ENCODE measurements at regions not wholly inside any gene's neighbourhood (a gene's known extent, or its start where the extent isn't known, plus 50 kb on each side); places are given as distances from the start of the nearest gene placed in this dataset.
"Not testable (repeated sequence)": the region's sequence is repeated elsewhere in the genome, so short reads cannot be mapped to it uniquely, and the experiment has no call there.

DNA sequence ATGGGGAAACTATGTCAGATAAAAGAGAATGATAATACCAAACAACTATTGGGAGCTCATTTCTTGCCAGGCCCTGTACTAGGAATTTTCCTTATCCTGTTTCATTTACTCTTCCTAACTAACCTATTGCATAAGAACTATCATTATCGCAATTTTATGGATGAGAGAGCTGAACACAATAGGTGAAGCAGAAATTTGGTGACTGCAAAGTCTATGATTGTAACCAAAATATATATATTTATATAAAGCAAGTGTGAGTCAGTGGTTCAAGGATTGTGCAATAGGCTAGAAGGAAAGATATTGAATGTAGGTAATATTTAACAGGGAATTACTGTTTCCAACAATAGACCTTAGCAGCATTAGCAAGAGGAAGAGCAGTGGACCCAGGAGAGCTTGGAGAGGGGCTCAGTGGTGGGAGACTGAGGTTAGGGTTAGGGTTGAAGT is 181.1 kb upstream of the TENT5A start:
- intact Hi-C loops (cut with micrococcal nuclease), result no loop called here
- Histone ChIP-seq H3K27me3 (ENCODE audit: control insufficient read depth, insufficient read depth, low read length) (no peaks in the 10 kb centered on the region), H3K27ac (ENCODE audit: low read length) (no peak overlapping the region), H3K36me3 (ENCODE audit: control insufficient read depth, insufficient read depth, low read length) (no peaks in the 10 kb centered on the region), H3K4me1 (ENCODE audit: control insufficient read depth, insufficient read depth, low read length) (no peaks in the 10 kb centered on the region), H3K9me3 (ENCODE audit: control insufficient read depth, insufficient read depth, low read length) (no peaks in the 10 kb centered on the region), H3K4me3 (ENCODE audit: low read length) (no peak overlapping the region)
- Mint-ChIP-seq H3K27ac (no peak overlapping the region), H3K36me3 (no peaks in the 10 kb centered on the region), H3K9me3 (peaks cover 2 to 8% of the 10 kb centered on the region in 2 donors), H3K4me1 (no peaks in the 10 kb centered on the region), H3K4me3 (no peak overlapping the region), H3K27me3 (ENCODE audit: low read depth in 2 of 2) (no peaks in the 10 kb centered on the region)
- DNase-seq, result no peak
- WGBS (ENCODE audit: insufficient coverage), result no CpG with 5 or more reads among the region's 1 CpG
- ATAC-seq, result no peak
- TF ChIP-seq, protein P1, sequence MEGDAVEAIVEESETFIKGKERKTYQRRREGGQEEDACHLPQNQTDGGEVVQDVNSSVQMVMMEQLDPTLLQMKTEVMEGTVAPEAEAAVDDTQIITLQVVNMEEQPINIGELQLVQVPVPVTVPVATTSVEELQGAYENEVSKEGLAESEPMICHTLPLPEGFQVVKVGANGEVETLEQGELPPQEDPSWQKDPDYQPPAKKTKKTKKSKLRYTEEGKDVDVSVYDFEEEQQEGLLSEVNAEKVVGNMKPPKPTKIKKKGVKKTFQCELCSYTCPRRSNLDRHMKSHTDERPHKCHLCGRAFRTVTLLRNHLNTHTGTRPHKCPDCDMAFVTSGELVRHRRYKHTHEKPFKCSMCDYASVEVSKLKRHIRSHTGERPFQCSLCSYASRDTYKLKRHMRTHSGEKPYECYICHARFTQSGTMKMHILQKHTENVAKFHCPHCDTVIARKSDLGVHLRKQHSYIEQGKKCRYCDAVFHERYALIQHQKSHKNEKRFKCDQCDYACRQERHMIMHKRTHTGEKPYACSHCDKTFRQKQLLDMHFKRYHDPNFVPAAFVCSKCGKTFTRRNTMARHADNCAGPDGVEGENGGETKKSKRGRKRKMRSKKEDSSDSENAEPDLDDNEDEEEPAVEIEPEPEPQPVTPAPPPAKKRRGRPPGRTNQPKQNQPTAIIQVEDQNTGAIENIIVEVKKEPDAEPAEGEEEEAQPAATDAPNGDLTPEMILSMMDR (IDR thresholded peaks at IDR 0.05), result no peak

DNA sequence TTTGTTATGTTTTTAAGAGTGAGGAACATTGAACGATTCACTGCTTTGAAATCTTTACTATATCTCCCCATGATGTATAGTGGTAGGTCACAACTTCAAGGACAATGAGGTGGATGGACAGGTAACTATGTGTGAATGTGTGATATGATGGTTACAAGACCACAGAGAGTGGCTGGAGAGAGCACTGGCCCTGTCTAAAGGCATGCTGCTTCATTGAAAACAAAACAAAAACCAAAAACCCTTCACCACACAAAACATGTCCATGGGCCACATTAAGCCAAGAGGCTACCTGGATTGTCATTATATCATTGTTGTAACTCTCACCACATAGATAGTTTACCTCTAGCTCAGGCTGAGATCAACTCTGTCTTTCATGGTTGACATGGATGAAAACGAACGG is 180.6 kb upstream of the TENT5A start:
- Mint-ChIP-seq H3K27ac (no peak overlapping the region), H3K9me3 (peaks cover 2 to 8% of the 10 kb centered on the region in 2 donors), H3K4me3 (no peak overlapping the region), H3K27me3 (ENCODE audit: low read depth in 2 of 2) (no peaks in the 10 kb centered on the region), H3K4me1 (no peaks in the 10 kb centered on the region), H3K36me3 (no peaks in the 10 kb centered on the region)
- 40% methylated on average over 2 of the region's 3 CpGs for WGBS (ENCODE audit: insufficient coverage)
- DNase-seq, result no peak
- no peaks in the 10 kb centered on the region for H3K9me3 ChIP-seq (ENCODE audit: control insufficient read depth, insufficient read depth, low read length)
- H3K36me3 ChIP-seq (ENCODE audit: control insufficient read depth, insufficient read depth, low read length), result no peaks in the 10 kb centered on the region
- TF ChIP-seq, protein P1 (IDR thresholded peaks at IDR 0.05), result no peak
- no peak for ATAC-seq
- H3K27ac ChIP-seq (ENCODE audit: low read length), result no peak overlapping the region
- H3K4me1 ChIP-seq (ENCODE audit: control insufficient read depth, insufficient read depth, low read length), result no peaks in the 10 kb centered on the region
- no peak overlapping the region for H3K4me3 ChIP-seq (ENCODE audit: low read length)
- no peaks in the 10 kb centered on the region for H3K27me3 ChIP-seq (ENCODE audit: control insufficient read depth, insufficient read depth, low read length)
- intact Hi-C loops (cut with micrococcal nuclease), result no loop called here

DNA sequence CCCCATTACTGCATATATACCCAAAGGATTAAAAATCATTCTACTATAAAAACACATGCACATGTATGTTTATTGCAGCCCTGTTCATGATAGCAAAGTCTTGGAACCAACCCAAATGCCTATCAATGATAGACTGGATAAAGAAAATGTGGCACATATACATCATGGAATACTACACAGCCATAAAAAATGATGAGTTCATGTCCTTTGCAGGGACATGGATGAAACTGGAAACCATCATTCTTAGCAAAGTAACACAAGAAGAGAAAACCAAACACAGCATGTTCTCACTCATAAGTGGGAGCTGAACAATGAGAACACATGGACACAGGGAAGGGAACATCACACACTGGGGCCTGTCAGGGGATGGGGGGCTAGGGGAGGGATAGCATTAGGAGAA is 180.0 kb upstream of the TENT5A start:
- H3K9me3 ChIP-seq (ENCODE audit: control insufficient read depth, insufficient read depth, low read length); H3K4me1 ChIP-seq (ENCODE audit: control insufficient read depth, insufficient read depth, low read length); H3K4me1 Mint-ChIP-seq; DNase-seq; H3K27me3 ChIP-seq (ENCODE audit: control insufficient read depth, insufficient read depth, low read length); H3K36me3 Mint-ChIP-seq; H3K4me3 ChIP-seq (ENCODE audit: low read length); H3K4me3 Mint-ChIP-seq; H3K27ac Mint-ChIP-seq; intact Hi-C loops (cut with micrococcal nuclease); H3K9me3 Mint-ChIP-seq; H3K27me3 Mint-ChIP-seq (ENCODE audit: low read depth in 2 of 2); H3K36me3 ChIP-seq (ENCODE audit: control insufficient read depth, insufficient read depth, low read length); ATAC-seq; H3K27ac ChIP-seq (ENCODE audit: low read length): not testable (repeated sequence)

DNA sequence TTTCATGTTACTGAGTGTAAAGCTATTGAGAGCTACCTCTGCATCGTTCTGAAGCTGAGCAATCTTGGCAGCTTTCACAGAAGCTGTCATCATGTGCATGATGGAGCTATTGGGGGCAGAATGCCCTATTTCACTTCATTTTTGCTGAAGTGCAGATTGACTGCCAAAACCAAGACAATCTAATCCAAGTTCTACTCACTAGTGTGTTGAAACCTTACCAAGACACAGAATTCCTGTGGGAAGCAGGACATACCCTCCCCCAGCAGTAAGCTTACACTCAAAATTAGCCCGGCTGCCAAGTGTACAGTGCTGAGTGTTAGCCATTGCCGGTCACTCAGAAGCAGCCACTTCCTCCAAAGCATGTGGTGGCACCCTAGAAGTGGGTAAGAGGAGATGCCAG is 177.3 kb upstream of the TENT5A start:
- ATAC-seq, result no peak
- no peaks in the 10 kb centered on the region for H3K27me3 Mint-ChIP-seq (ENCODE audit: low read depth in 2 of 2)
- no peaks in the 10 kb centered on the region for H3K36me3 ChIP-seq (ENCODE audit: control insufficient read depth, insufficient read depth, low read length)
- H3K4me1 Mint-ChIP-seq, result no peaks in the 10 kb centered on the region
- no peaks in the 10 kb centered on the region for H3K9me3 ChIP-seq (ENCODE audit: control insufficient read depth, insufficient read depth, low read length)
- no peaks in the 10 kb centered on the region for H3K36me3 Mint-ChIP-seq
- DNase-seq, result no peak
- peaks cover 0 to 6% of the 10 kb centered on the region in 2 donors for H3K9me3 Mint-ChIP-seq
- H3K27me3 ChIP-seq (ENCODE audit: control insufficient read depth, insufficient read depth, low read length), result no peaks in the 10 kb centered on the region
- WGBS (ENCODE audit: insufficient coverage), result 78% methylated on average over 3 of the region's 3 CpGs
- no peak overlapping the region for H3K4me3 Mint-ChIP-seq
- H3K4me3 ChIP-seq (ENCODE audit: low read length), result no peak overlapping the region
- H3K4me1 ChIP-seq (ENCODE audit: control insufficient read depth, insufficient read depth, low read length), result no peaks in the 10 kb centered on the region
- no peak overlapping the region for H3K27ac Mint-ChIP-seq
- intact Hi-C loops (cut with micrococcal nuclease), result no loop called here
- no peak overlapping the region for H3K27ac ChIP-seq (ENCODE audit: low read length)
- TF ChIP-seq, protein P1 (IDR thresholded peaks at IDR 0.05), result no peak
